ENCODE measurements at regions not wholly inside any gene's neighbourhood (a gene's known extent, or its start where the extent isn't known, plus 50 kb on each side); places are given as distances from the start of the nearest gene placed in this dataset.

GRCh38 chr13:60753641-60754040, 356.6 kb downstream of the TDRD3 start:
- TF ChIP-seq POLR2A (IDR thresholded peaks at IDR 0.05), result no peak
- TF ChIP-seq CTCF (IDR thresholded peaks at IDR 0.05), result no peak
